ENCODE measurements at regions not wholly inside any gene's neighbourhood (a gene's known extent, or its start where the extent isn't known, plus 50 kb on each side); places are given as distances from the start of the nearest gene placed in this dataset.

GRCh38 chr11:87440076-87440770 is 402.5 kb downstream of the TMEM135 start:
- no peak overlapping the region for H3K9ac ChIP-seq (ENCODE audit: low read depth in 1 of 2, low read length in 2 of 2)
- H3K4me1 ChIP-seq (ENCODE audit: control insufficient read depth in 2 of 2, insufficient read depth in 2 of 2, low read length in 2 of 2): no peaks in the 10 kb centered on the region
- H3K27me3 ChIP-seq (ENCODE audit: control insufficient read depth in 2 of 2, insufficient read depth in 2 of 2, low read length in 2 of 2): no peaks in the 10 kb centered on the region
- H3K27ac ChIP-seq (ENCODE audit: low read depth in 2 of 2, low read length in 2 of 2): no peak overlapping the region
- no peaks in the 10 kb centered on the region for H3K9me3 ChIP-seq (ENCODE audit: control insufficient read depth in 2 of 2, low read length in 2 of 2)
- H3K4me3 ChIP-seq (ENCODE audit: low read length in 2 of 2): no peak overlapping the region
- H3K36me3 ChIP-seq (ENCODE audit: control insufficient read depth in 2 of 2, insufficient read depth in 2 of 2, low read length in 2 of 2): no peaks in the 10 kb centered on the region

GRCh38 chr11:87438416-87438815 is 400.7 kb downstream of the TMEM135 start:
- Histone ChIP-seq H3K36me3 (ENCODE audit: control insufficient read depth in 2 of 2, insufficient read depth in 2 of 2, low read length in 2 of 2) (no peaks in the 10 kb centered on the region), H3K4me3 (ENCODE audit: low read length in 2 of 2) (no peak overlapping the region), H3K9ac (ENCODE audit: low read depth in 1 of 2, low read length in 2 of 2) (no peak overlapping the region), H3K27ac (ENCODE audit: low read depth in 2 of 2, low read length in 2 of 2) (no peak overlapping the region), H3K27me3 (ENCODE audit: control insufficient read depth in 2 of 2, insufficient read depth in 2 of 2, low read length in 2 of 2) (no peaks in the 10 kb centered on the region), H3K9me3 (ENCODE audit: control insufficient read depth in 2 of 2, low read length in 2 of 2) (no peaks in the 10 kb centered on the region), H3K4me1 (ENCODE audit: control insufficient read depth in 2 of 2, insufficient read depth in 2 of 2, low read length in 2 of 2) (no peaks in the 10 kb centered on the region)

- Histone ChIP-seq H3K9me3 (ENCODE audit: control insufficient read depth in 2 of 2, low read length in 2 of 2) (no peaks in the 10 kb centered on the region), H3K4me1 (ENCODE audit: control insufficient read depth in 2 of 2, insufficient read depth in 2 of 2, low read length in 2 of 2) (no peaks in the 10 kb centered on the region), H3K27me3 (ENCODE audit: control insufficient read depth in 2 of 2, insufficient read depth in 2 of 2, low read length in 2 of 2) (no peaks in the 10 kb centered on the region), H3K36me3 (ENCODE audit: control insufficient read depth in 2 of 2, insufficient read depth in 2 of 2, low read length in 2 of 2) (no peaks in the 10 kb centered on the region), H3K4me3 (ENCODE audit: low read length in 2 of 2) (no peak overlapping the region), H3K27ac (ENCODE audit: low read depth in 2 of 2, low read length in 2 of 2) (no peak overlapping the region), H3K9ac (ENCODE audit: low read depth in 1 of 2, low read length in 2 of 2) (no peak overlapping the region)
Observed at GRCh38 chr11:87437844-87438223, 400.1 kb downstream of the TMEM135 start.

GRCh38 chr11:87437133-87437843 is 399.6 kb downstream of the TMEM135 start:
- no peaks in the 10 kb centered on the region for H3K27me3 ChIP-seq (ENCODE audit: control insufficient read depth in 2 of 2, insufficient read depth in 2 of 2, low read length in 2 of 2)
- H3K9ac ChIP-seq (ENCODE audit: low read depth in 1 of 2, low read length in 2 of 2): no peak overlapping the region
- no peak overlapping the region for H3K4me3 ChIP-seq (ENCODE audit: low read length in 2 of 2)
- no peaks in the 10 kb centered on the region for H3K36me3 ChIP-seq (ENCODE audit: control insufficient read depth in 2 of 2, insufficient read depth in 2 of 2, low read length in 2 of 2)
- H3K9me3 ChIP-seq (ENCODE audit: control insufficient read depth in 2 of 2, low read length in 2 of 2): no peaks in the 10 kb centered on the region
- H3K27ac ChIP-seq (ENCODE audit: low read depth in 2 of 2, low read length in 2 of 2): no peak overlapping the region
- H3K4me1 ChIP-seq (ENCODE audit: control insufficient read depth in 2 of 2, insufficient read depth in 2 of 2, low read length in 2 of 2): no peaks in the 10 kb centered on the region

- no peaks in the 10 kb centered on the region for H3K36me3 ChIP-seq (ENCODE audit: control insufficient read depth in 2 of 2, insufficient read depth in 2 of 2, low read length in 2 of 2)
Observed at GRCh38 chr11:87432022-87432421, 394.3 kb downstream of the TMEM135 start.

GRCh38 chr11:87431392-87431791 is 393.7 kb downstream of the TMEM135 start:
- Histone ChIP-seq H3K9ac (ENCODE audit: low read depth in 1 of 2, low read length in 2 of 2) (no peak overlapping the region), H3K4me3 (ENCODE audit: low read length in 2 of 2) (no peak overlapping the region), H3K27ac (ENCODE audit: low read depth in 2 of 2, low read length in 2 of 2) (no peak overlapping the region), H3K9me3 (ENCODE audit: control insufficient read depth in 2 of 2, low read length in 2 of 2) (no peaks in the 10 kb centered on the region), H3K36me3 (ENCODE audit: control insufficient read depth in 2 of 2, insufficient read depth in 2 of 2, low read length in 2 of 2) (no peaks in the 10 kb centered on the region), H3K27me3 (ENCODE audit: control insufficient read depth in 2 of 2, insufficient read depth in 2 of 2, low read length in 2 of 2) (no peaks in the 10 kb centered on the region), H3K4me1 (ENCODE audit: control insufficient read depth in 2 of 2, insufficient read depth in 2 of 2, low read length in 2 of 2) (no peaks in the 10 kb centered on the region)

More at GRCh38 chr11:87432022-87432421, 394.3 kb downstream of the TMEM135 start:
- Histone ChIP-seq H3K27me3 (ENCODE audit: control insufficient read depth in 2 of 2, insufficient read depth in 2 of 2, low read length in 2 of 2) (no peaks in the 10 kb centered on the region), H3K4me3 (ENCODE audit: low read length in 2 of 2) (no peak overlapping the region), H3K27ac (ENCODE audit: low read depth in 2 of 2, low read length in 2 of 2) (no peak overlapping the region), H3K9ac (ENCODE audit: low read depth in 1 of 2, low read length in 2 of 2) (no peak overlapping the region), H3K9me3 (ENCODE audit: control insufficient read depth in 2 of 2, low read length in 2 of 2) (no peaks in the 10 kb centered on the region), H3K4me1 (ENCODE audit: control insufficient read depth in 2 of 2, insufficient read depth in 2 of 2, low read length in 2 of 2) (no peaks in the 10 kb centered on the region)

GRCh38 chr11:87430821-87431220 is 393.1 kb downstream of the TMEM135 start:
- Histone ChIP-seq H3K4me3 (ENCODE audit: low read length in 2 of 2) (no peak overlapping the region), H3K27me3 (ENCODE audit: control insufficient read depth in 2 of 2, insufficient read depth in 2 of 2, low read length in 2 of 2) (no peaks in the 10 kb centered on the region), H3K27ac (ENCODE audit: low read depth in 2 of 2, low read length in 2 of 2) (no peak overlapping the region), H3K9ac (ENCODE audit: low read depth in 1 of 2, low read length in 2 of 2) (no peak overlapping the region), H3K4me1 (ENCODE audit: control insufficient read depth in 2 of 2, insufficient read depth in 2 of 2, low read length in 2 of 2) (no peaks in the 10 kb centered on the region), H3K9me3 (ENCODE audit: control insufficient read depth in 2 of 2, low read length in 2 of 2) (no peaks in the 10 kb centered on the region), H3K36me3 (ENCODE audit: control insufficient read depth in 2 of 2, insufficient read depth in 2 of 2, low read length in 2 of 2) (no peaks in the 10 kb centered on the region)

- Histone ChIP-seq H3K4me1 (ENCODE audit: control insufficient read depth in 2 of 2, insufficient read depth in 2 of 2, low read length in 2 of 2) (no peaks in the 10 kb centered on the region), H3K9ac (ENCODE audit: low read depth in 1 of 2, low read length in 2 of 2) (no peak overlapping the region), H3K27me3 (ENCODE audit: control insufficient read depth in 2 of 2, insufficient read depth in 2 of 2, low read length in 2 of 2) (no peaks in the 10 kb centered on the region), H3K36me3 (ENCODE audit: control insufficient read depth in 2 of 2, insufficient read depth in 2 of 2, low read length in 2 of 2) (no peaks in the 10 kb centered on the region), H3K4me3 (ENCODE audit: low read length in 2 of 2) (no peak overlapping the region), H3K9me3 (ENCODE audit: control insufficient read depth in 2 of 2, low read length in 2 of 2) (no peaks in the 10 kb centered on the region), H3K27ac (ENCODE audit: low read depth in 2 of 2, low read length in 2 of 2) (no peak overlapping the region)
Observed at GRCh38 chr11:87429996-87430395, 392.3 kb downstream of the TMEM135 start.

GRCh38 chr11:87428266-87428665 is 390.5 kb downstream of the TMEM135 start:
- no peak overlapping the region for H3K9ac ChIP-seq (ENCODE audit: low read depth in 1 of 2, low read length in 2 of 2)
- no peaks in the 10 kb centered on the region for H3K27me3 ChIP-seq (ENCODE audit: control insufficient read depth in 2 of 2, insufficient read depth in 2 of 2, low read length in 2 of 2)
- no peak overlapping the region for H3K27ac ChIP-seq (ENCODE audit: low read depth in 2 of 2, low read length in 2 of 2)
- no peaks in the 10 kb centered on the region for H3K4me1 ChIP-seq (ENCODE audit: control insufficient read depth in 2 of 2, insufficient read depth in 2 of 2, low read length in 2 of 2)
- no peak overlapping the region for H3K4me3 ChIP-seq (ENCODE audit: low read length in 2 of 2)
- no peaks in the 10 kb centered on the region for H3K9me3 ChIP-seq (ENCODE audit: control insufficient read depth in 2 of 2, low read length in 2 of 2)
- no peaks in the 10 kb centered on the region for H3K36me3 ChIP-seq (ENCODE audit: control insufficient read depth in 2 of 2, insufficient read depth in 2 of 2, low read length in 2 of 2)

GRCh38 chr11:87425943-87426342 is 388.2 kb downstream of the TMEM135 start:
- Histone ChIP-seq H3K4me3 (ENCODE audit: low read length in 2 of 2) (no peak overlapping the region), H3K36me3 (ENCODE audit: control insufficient read depth in 2 of 2, insufficient read depth in 2 of 2, low read length in 2 of 2) (no peaks in the 10 kb centered on the region), H3K27ac (ENCODE audit: low read depth in 2 of 2, low read length in 2 of 2) (no peak overlapping the region), H3K9me3 (ENCODE audit: control insufficient read depth in 2 of 2, low read length in 2 of 2) (no peaks in the 10 kb centered on the region), H3K27me3 (ENCODE audit: control insufficient read depth in 2 of 2, insufficient read depth in 2 of 2, low read length in 2 of 2) (no peaks in the 10 kb centered on the region), H3K9ac (ENCODE audit: low read depth in 1 of 2, low read length in 2 of 2) (no peak overlapping the region), H3K4me1 (ENCODE audit: control insufficient read depth in 2 of 2, insufficient read depth in 2 of 2, low read length in 2 of 2) (no peaks in the 10 kb centered on the region)

Measured in mucosa of rectum (tissue), 2 donors.